HEK293T (cell line): ENCODE measurements at regions not wholly inside any gene's neighbourhood (a gene's known extent, or its start where the extent isn't known, plus 50 kb on each side); places are given as distances from the start of the nearest gene placed in this dataset.

Experiments used
- CTCF ChIA-PET: fragments of 350-600 bp; formaldehyde crosslinking; extraction: SDS; loops from one replicate; lab custom pipeline; 2021; ENCODE audit warnings: antibody characterized with exemption, inconsistent platforms; lab: Yijun Ruan, JAX
- POLR2A ChIA-PET: fragments of 350-600 bp; formaldehyde crosslinking; extraction: SDS; loops from one replicate; lab custom pipeline; 2020; ENCODE audit warnings: antibody characterized with exemption, inconsistent platforms; lab: Yijun Ruan, JAX
- DNase-seq: peaks from one replicate; pipeline ENCODE4 v3.0.0; 2012; ENCODE audit warnings: mixed read lengths; ENCODE audit errors: extremely low spot score
- ARNT ChIP-seq: fragments of 450-650 bp; IDR thresholded peaks from 2 replicates; pipeline ENCODE4 v1.6.1; 2017; ENCODE audit warnings: mild to moderate bottlenecking
- BHLHE40 ChIP-seq: fragments of 450-650 bp; IDR thresholded peaks from 2 replicates; pipeline ENCODE4 v1.6.1; 2016; ENCODE audit warnings: mild to moderate bottlenecking, moderate library complexity, borderline replicate concordance
- CTBP1 ChIP-seq: fragments of 450-650 bp; IDR thresholded peaks from 2 replicates; pipeline ENCODE4 v1.6.1; 2016; ENCODE audit warnings: borderline replicate concordance
- ELF4 ChIP-seq: fragments of 450-650 bp; IDR thresholded peaks from 2 replicates; pipeline ENCODE4 v1.6.1; 2017; ENCODE audit warnings: antibody characterized with exemption
- FOXA1 ChIP-seq: fragments of 450-650 bp; IDR thresholded peaks from 2 replicates; pipeline ENCODE4 v1.6.1; 2016; ENCODE audit warnings: mild to moderate bottlenecking
- FOXK2 ChIP-seq: fragments of 450-650 bp; IDR thresholded peaks from 2 replicates; pipeline ENCODE4 v1.6.1; 2016; ENCODE audit warnings: mild to moderate bottlenecking
- FOXM1 ChIP-seq: fragments of 450-650 bp; IDR thresholded peaks from 2 replicates; pipeline ENCODE4 v1.6.1; 2017; ENCODE audit warnings: mild to moderate bottlenecking, borderline replicate concordance
- HDGF ChIP-seq: fragments of 450-650 bp; IDR thresholded peaks from 2 replicates; pipeline ENCODE4 v1.6.1; 2017; ENCODE audit warnings: antibody characterized with exemption, borderline replicate concordance
- L3MBTL2 ChIP-seq: fragments of 450-650 bp; conservative IDR thresholded peaks from 2 replicates; pipeline ENCODE4 v1.6.1; 2016; ENCODE audit warnings: mild to moderate bottlenecking
- LEF1 ChIP-seq: fragments of 450-650 bp; IDR thresholded peaks from 2 replicates; pipeline ENCODE4 v1.6.1; 2017; ENCODE audit warnings: mild to moderate bottlenecking, borderline replicate concordance
- NFRKB ChIP-seq: fragments of 450-650 bp; IDR thresholded peaks from 2 replicates; pipeline ENCODE4 v1.6.1; 2016; ENCODE audit warnings: mild to moderate bottlenecking, moderate library complexity
- SP1 ChIP-seq: fragments of 450-650 bp; IDR thresholded peaks from 2 replicates; pipeline ENCODE4 v1.6.1; 2017
- SUZ12 ChIP-seq: fragments of 450-650 bp; IDR thresholded peaks from 2 replicates; pipeline ENCODE4 v1.6.1; 2016; ENCODE audit warnings: mild to moderate bottlenecking
- TARDBP ChIP-seq: fragments of 450-650 bp; IDR thresholded peaks from 2 replicates; pipeline ENCODE4 v1.6.1; 2016
- ZNF384 ChIP-seq: fragments of 450-650 bp; IDR thresholded peaks from 2 replicates; pipeline ENCODE4 v1.6.1; 2016
- TF ChIP-seq, protein P1 (sequence below): fragments of 450-650 bp; IDR thresholded peaks from 2 replicates; pipeline ENCODE4 v1.6.1; 2016

- no peak for DNase-seq
- ChIA-PET POLR2A (no interaction called here), CTCF (interaction anchor here (0.7 kb wide), 1 partner anchor 8 kb away, joined by 5 read pairs; no protein-coding TSS in a partner anchor)
- TF ChIP-seq L3MBTL2: no peak
- TF ChIP-seq SUZ12: no peak
- TF ChIP-seq SP1: no peak
- TF ChIP-seq FOXA1: no peak
- no peak for TF ChIP-seq FOXM1
- no peak for TF ChIP-seq ZNF384
- no peak for TF ChIP-seq LEF1
- TF ChIP-seq BHLHE40: no peak
- TF ChIP-seq NFRKB: no peak
- TF ChIP-seq, protein P1, sequence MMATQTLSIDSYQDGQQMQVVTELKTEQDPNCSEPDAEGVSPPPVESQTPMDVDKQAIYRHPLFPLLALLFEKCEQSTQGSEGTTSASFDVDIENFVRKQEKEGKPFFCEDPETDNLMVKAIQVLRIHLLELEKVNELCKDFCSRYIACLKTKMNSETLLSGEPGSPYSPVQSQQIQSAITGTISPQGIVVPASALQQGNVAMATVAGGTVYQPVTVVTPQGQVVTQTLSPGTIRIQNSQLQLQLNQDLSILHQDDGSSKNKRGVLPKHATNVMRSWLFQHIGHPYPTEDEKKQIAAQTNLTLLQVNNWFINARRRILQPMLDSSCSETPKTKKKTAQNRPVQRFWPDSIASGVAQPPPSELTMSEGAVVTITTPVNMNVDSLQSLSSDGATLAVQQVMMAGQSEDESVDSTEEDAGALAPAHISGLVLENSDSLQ: no peak
These were observed 117.5 kb downstream of the MED10 start for GRCh38 chr5:6260846-6261245.

DNA sequence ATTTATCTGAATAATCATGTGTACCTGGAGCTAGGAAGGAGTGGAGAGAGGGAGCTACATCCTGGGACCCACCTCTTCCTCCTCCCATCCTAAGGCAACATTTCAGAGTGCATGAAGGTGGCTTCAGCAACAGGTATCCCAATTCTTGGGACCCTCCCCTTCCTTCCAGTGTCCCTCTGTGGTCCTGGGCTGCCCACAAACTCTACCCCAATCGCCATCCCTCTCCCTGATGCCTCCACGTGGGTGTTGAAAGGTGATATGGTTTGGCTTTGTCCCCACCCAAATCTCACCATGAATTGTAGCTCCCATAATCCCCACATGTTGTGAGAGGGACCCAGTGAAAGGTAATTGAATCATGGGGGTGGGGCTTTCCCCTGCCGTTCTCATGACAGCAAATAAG is 121.4 kb downstream of the MED10 start:
- ChIA-PET CTCF (no interaction called here), POLR2A (no interaction called here)
- no peak for DNase-seq
- TF ChIP-seq BHLHE40: no peak
- TF ChIP-seq FOXK2: no peak
- TF ChIP-seq HDGF: no peak
- no peak for TF ChIP-seq FOXM1
- no peak for TF ChIP-seq ELF4
- TF ChIP-seq ZNF384: no peak
- TF ChIP-seq FOXA1: no peak
- no peak for TF ChIP-seq SP1
- TF ChIP-seq, protein P1: no peak
- TF ChIP-seq LEF1: no peak
- TF ChIP-seq CTBP1: no peak
- no peak for TF ChIP-seq L3MBTL2
- no peak for TF ChIP-seq TARDBP

GRCh38 chr5:6255956-6256355 is 122.4 kb downstream of the MED10 start:
- ChIA-PET POLR2A (no interaction called here), CTCF (no interaction called here)
- DNase-seq: no peak
- TF ChIP-seq FOXM1: no peak
- no peak for TF ChIP-seq ELF4
- no peak for TF ChIP-seq LEF1
- TF ChIP-seq SP1: no peak
- TF ChIP-seq, protein P1: no peak
- no peak for TF ChIP-seq ARNT
- no peak for TF ChIP-seq HDGF
- TF ChIP-seq SUZ12: no peak
- TF ChIP-seq CTBP1: no peak
- TF ChIP-seq NFRKB: no peak
- TF ChIP-seq BHLHE40: no peak
- TF ChIP-seq ZNF384: no peak
- no peak for TF ChIP-seq FOXA1
- TF ChIP-seq TARDBP: no peak
- no peak for TF ChIP-seq L3MBTL2
- TF ChIP-seq FOXK2: no peak

GRCh38 chr5:6253846-6254245 is 124.5 kb downstream of the MED10 start:
- ChIA-PET POLR2A (no interaction called here), CTCF (no interaction called here)
- TF ChIP-seq SP1 (no peak), ZNF384 (no peak), LEF1 (no peak), TARDBP (no peak)
- no peak for DNase-seq

DNA sequence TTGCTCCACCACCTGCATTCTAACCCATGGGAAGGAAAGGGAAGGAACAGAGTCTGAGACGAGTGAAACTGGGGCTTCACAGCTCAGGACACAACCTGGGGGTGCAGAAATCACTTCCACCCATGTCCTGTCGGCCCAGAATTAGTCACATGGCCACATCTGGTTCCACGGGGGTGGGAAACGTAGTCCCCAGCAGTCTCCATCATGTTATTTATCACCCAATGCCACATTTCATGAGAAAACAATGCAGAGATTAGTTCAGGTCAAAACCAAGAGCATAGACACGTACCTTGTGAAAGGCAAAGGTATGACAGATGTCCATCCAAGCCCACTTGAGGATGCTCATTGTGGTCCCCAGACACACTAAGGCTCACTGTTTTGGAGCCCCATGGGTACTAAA is 125.1 kb downstream of the MED10 start:
- POLR2A ChIA-PET: no interaction called here
- TF ChIP-seq FOXK2: no peak
- TF ChIP-seq, protein P1: no peak
- TF ChIP-seq ARNT: no peak
- TF ChIP-seq SUZ12: no peak
- TF ChIP-seq FOXM1: no peak
- TF ChIP-seq BHLHE40: no peak
- TF ChIP-seq TARDBP: no peak
- no peak for TF ChIP-seq FOXA1
- TF ChIP-seq LEF1: no peak
- TF ChIP-seq CTBP1: no peak
- no peak for TF ChIP-seq SP1
- no peak for TF ChIP-seq NFRKB
- CTCF ChIA-PET: no interaction called here
- DNase-seq: no peak

GRCh38 chr5:6252581-6252980 is 125.8 kb downstream of the MED10 start:
- CTCF ChIA-PET: interaction anchor here (0.6 kb wide), 1 partner anchor 9 kb away, joined by 5 read pairs; no protein-coding TSS in a partner anchor
- no peak for TF ChIP-seq BHLHE40
- TF ChIP-seq ARNT: no peak
- no peak for TF ChIP-seq NFRKB
- no peak for TF ChIP-seq ZNF384
- TF ChIP-seq SP1: no peak
- TF ChIP-seq L3MBTL2: no peak
- no peak for TF ChIP-seq CTBP1
- TF ChIP-seq, protein P1: no peak
- TF ChIP-seq SUZ12: no peak
- no peak for TF ChIP-seq HDGF
- no peak for TF ChIP-seq FOXK2
- no peak for TF ChIP-seq FOXA1
- no peak for TF ChIP-seq FOXM1
- TF ChIP-seq ELF4: no peak
- no peak for TF ChIP-seq TARDBP
- TF ChIP-seq LEF1: no peak
- no peak for DNase-seq
- POLR2A ChIA-PET: no interaction called here
